Neural progenitor cell (in vitro differentiated cells): ENCODE measurements at regions not wholly inside any gene's neighbourhood (a gene's known extent, or its start where the extent isn't known, plus 50 kb on each side); places are given as distances from the start of the nearest gene placed in this dataset.

ENCODE experiments used
- DNase-seq: peaks from one replicate; pipeline ENCODE4 v3.0.0-alpha.2; 2016; ENCODE audit warnings: low spot score
- H2AFZ ChIP-seq: fragments of 200-600 bp; sonication (generic); replicated peaks from 2 replicates; pipeline ENCODE4 v1.6.1; 2016; ENCODE audit warnings: antibody characterized with exemption
- H3F3A ChIP-seq: fragments of 200-600 bp; sonication (generic); 2 replicates; pipeline ENCODE4 v1.6.1; 2016; ENCODE audit warnings: antibody characterized with exemption, low read depth
- H3K27ac ChIP-seq: fragments of 200-600 bp; sonication (generic); 2 replicates; pipeline ENCODE4 v1.5.1; 2016; ENCODE audit warnings: mild to moderate bottlenecking
- H3K27me3 ChIP-seq: fragments of 200-600 bp; sonication (generic); 2 replicates; pipeline ENCODE4 v1.6.1; 2016; ENCODE audit warnings: mild to moderate bottlenecking, moderate library complexity
- H3K36me3 ChIP-seq: fragments of 200-600 bp; sonication (generic); 2 replicates; pipeline ENCODE4 v1.5.1; 2016
- H3K4me1 ChIP-seq: fragments of 200-600 bp; sonication (generic); 2 replicates; pipeline ENCODE4 v1.6.1; 2016; ENCODE audit warnings: mixed run types
- H3K4me2 ChIP-seq: fragments of 200-600 bp; sonication (generic); 2 replicates; pipeline ENCODE4 v1.6.1; 2016
- H3K4me3 ChIP-seq: fragments of 200-600 bp; sonication (generic); 2 replicates; pipeline ENCODE4 v1.5.1; 2016
- H3K79me2 ChIP-seq: fragments of 200-600 bp; sonication (generic); 2 replicates; pipeline ENCODE4 v1.6.1; 2016; ENCODE audit warnings: low read depth
- H3K9ac ChIP-seq: fragments of 200-600 bp; sonication (generic); 2 replicates; pipeline ENCODE4 v1.6.1; 2016
- H3K9me3 ChIP-seq: fragments of 200-600 bp; sonication (generic); 2 replicates; pipeline ENCODE4 v1.5.1; 2016; ENCODE audit warnings: low read depth
- H4K20me1 ChIP-seq: fragments of 200-600 bp; sonication (generic); 2 replicates; pipeline ENCODE4 v1.6.1; 2016; ENCODE audit warnings: low read depth
- H3K27ac Mint-ChIP-seq: 3 replicates; pipeline ENCODE4 v1.8.0; 2021; ENCODE audit warnings: mixed read lengths
- H3K27me3 Mint-ChIP-seq: 2 replicates; pipeline ENCODE4 v1.8.0; 2022; ENCODE audit warnings: low read depth, mild to moderate bottlenecking, inconsistent platforms, moderate library complexity, mixed read lengths; ENCODE audit not compliant: insufficient read depth
- H3K36me3 Mint-ChIP-seq: 3 replicates; pipeline ENCODE4 v1.8.0; 2021; ENCODE audit warnings: mixed read lengths
- H3K4me1 Mint-ChIP-seq: 3 replicates; pipeline ENCODE4 v1.8.0; 2021; ENCODE audit warnings: mixed read lengths
- H3K4me3 Mint-ChIP-seq: 3 replicates; pipeline ENCODE4 v1.8.0; 2021; ENCODE audit warnings: mild to moderate bottlenecking, moderate library complexity, mixed read lengths
- H3K9me3 Mint-ChIP-seq: 3 replicates; pipeline ENCODE4 v1.8.0; 2020; ENCODE audit warnings: mixed read lengths
- EZH2 ChIP-seq: fragments of 200-600 bp; sonication (generic); IDR thresholded peaks from 2 replicates; pipeline ENCODE4 v1.6.1; 2017; ENCODE audit warnings: antibody characterized with exemption, mild to moderate bottlenecking, moderate library complexity
- EZH2phosphoT487 ChIP-seq: fragments of 200-600 bp; sonication (generic); IDR thresholded peaks from 2 replicates; pipeline ENCODE4 v1.6.1; 2017; ENCODE audit warnings: antibody characterized with exemption
- TF ChIP-seq, protein P1 (sequence below): fragments of 200-600 bp; sonication (generic); IDR thresholded peaks from 2 replicates; pipeline ENCODE4 v1.5.1; 2017; ENCODE audit warnings: antibody characterized with exemption, mild to moderate bottlenecking

DNA sequence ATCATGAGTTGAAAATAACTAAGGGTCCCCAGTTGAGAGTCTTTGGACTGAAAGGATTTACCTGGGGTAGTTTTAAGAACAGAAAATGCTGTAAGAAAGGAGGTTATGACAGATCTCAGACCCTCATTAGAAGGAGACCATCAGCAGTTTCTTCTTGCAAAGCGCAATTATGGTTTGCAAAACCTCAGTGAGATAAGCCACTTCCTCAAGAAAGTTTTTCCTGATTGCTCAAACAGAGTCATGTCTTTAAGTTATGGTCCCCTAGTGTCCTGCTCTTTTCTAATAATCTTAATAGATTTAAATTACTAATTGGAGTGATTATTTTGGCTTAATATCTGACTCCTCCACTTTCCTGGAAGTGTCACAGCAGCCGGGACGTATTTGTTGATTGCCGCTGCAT, 293.2 kb upstream of the KLF4 start:
- H3K4me1 ChIP-seq = no peaks in the 10 kb centered on the region
- H3K4me3 ChIP-seq = no peak overlapping the region
- H3K79me2 ChIP-seq = no peaks in the 10 kb centered on the region
- Mint-ChIP-seq H3K4me1 (no peaks in the 10 kb centered on the region), H3K9me3 (no peaks in the 10 kb centered on the region), H3K27me3 (peaks cover 4% of the 10 kb centered on the region), H3K27ac (no peak overlapping the region), H3K36me3 (no peaks in the 10 kb centered on the region), H3K4me3 (no peak overlapping the region)
- H3K9ac ChIP-seq = no peak overlapping the region
- TF ChIP-seq EZH2 (no peak), EZH2phosphoT487 (no peak)
- TF ChIP-seq, protein P1, sequence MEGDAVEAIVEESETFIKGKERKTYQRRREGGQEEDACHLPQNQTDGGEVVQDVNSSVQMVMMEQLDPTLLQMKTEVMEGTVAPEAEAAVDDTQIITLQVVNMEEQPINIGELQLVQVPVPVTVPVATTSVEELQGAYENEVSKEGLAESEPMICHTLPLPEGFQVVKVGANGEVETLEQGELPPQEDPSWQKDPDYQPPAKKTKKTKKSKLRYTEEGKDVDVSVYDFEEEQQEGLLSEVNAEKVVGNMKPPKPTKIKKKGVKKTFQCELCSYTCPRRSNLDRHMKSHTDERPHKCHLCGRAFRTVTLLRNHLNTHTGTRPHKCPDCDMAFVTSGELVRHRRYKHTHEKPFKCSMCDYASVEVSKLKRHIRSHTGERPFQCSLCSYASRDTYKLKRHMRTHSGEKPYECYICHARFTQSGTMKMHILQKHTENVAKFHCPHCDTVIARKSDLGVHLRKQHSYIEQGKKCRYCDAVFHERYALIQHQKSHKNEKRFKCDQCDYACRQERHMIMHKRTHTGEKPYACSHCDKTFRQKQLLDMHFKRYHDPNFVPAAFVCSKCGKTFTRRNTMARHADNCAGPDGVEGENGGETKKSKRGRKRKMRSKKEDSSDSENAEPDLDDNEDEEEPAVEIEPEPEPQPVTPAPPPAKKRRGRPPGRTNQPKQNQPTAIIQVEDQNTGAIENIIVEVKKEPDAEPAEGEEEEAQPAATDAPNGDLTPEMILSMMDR = no peak
- no peaks in the 10 kb centered on the region for H3K27me3 ChIP-seq
- no peak overlapping the region for H3K4me2 ChIP-seq
- H3K27ac ChIP-seq = no peak overlapping the region
- no peaks in the 10 kb centered on the region for H3K36me3 ChIP-seq
- DNase-seq = no peak
- no peaks in the 10 kb centered on the region for H3K9me3 ChIP-seq
- H4K20me1 ChIP-seq = no peaks in the 10 kb centered on the region
- no peaks in the 10 kb centered on the region for H3F3A ChIP-seq
- H2AFZ ChIP-seq = no peak overlapping the region

DNA sequence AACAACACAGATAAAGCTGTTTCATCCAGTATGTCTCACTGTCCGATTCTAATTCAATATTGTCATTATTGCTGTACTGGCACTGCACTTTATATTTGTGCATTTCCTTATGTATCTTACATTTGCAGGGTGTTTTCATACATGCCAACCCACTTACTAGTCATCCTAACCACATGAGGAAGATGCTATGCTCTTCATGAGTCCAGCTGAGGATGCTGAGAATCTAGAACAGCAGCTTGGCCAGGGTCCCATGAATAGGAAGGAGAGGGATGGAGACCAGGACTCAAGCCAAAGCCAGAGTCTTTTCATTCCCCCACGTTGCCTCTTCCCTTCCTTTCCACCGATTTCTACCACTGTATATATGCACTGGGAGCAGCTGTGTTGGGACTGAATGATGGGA, 292.8 kb upstream of the KLF4 start:
- TF ChIP-seq, protein P1 = no peak
- no peak for TF ChIP-seq EZH2
- TF ChIP-seq EZH2phosphoT487 = no peak
- no peaks in the 10 kb centered on the region for H3K4me1 Mint-ChIP-seq
- Histone ChIP-seq H3K27ac (no peak overlapping the region), H3K4me1 (no peaks in the 10 kb centered on the region), H3K4me2 (no peak overlapping the region), H3F3A (no peaks in the 10 kb centered on the region), H3K4me3 (no peak overlapping the region), H3K36me3 (no peaks in the 10 kb centered on the region), H4K20me1 (no peaks in the 10 kb centered on the region), H3K9me3 (no peaks in the 10 kb centered on the region), H3K27me3 (no peaks in the 10 kb centered on the region), H3K79me2 (no peaks in the 10 kb centered on the region), H2AFZ (no peak overlapping the region), H3K9ac (no peak overlapping the region)
- peaks cover 4% of the 10 kb centered on the region for H3K27me3 Mint-ChIP-seq
- no peak for DNase-seq
- H3K27ac Mint-ChIP-seq = no peak overlapping the region
- no peaks in the 10 kb centered on the region for H3K9me3 Mint-ChIP-seq
- no peak overlapping the region for H3K4me3 Mint-ChIP-seq
- H3K36me3 Mint-ChIP-seq = no peaks in the 10 kb centered on the region

DNA sequence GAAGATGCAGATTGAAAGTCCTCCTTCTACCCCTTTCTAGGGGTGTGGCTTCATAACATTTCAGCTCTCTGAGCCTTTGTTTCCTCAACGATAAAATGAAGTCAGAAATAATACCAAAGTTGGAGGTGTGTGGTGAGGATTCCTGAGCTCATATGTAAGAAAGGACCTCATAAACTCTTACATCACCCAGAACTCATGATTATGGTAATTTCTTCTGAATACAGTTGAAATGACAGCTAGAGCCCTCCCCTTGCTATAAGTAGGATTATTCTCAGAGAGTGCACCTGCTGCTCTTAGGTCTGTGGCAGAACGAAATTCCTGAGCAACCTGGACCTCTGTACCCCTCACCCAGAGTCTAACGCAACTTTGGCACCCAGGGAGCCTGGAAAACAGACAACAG, 291.4 kb upstream of the KLF4 start:
- Mint-ChIP-seq H3K36me3 (no peaks in the 10 kb centered on the region), H3K9me3 (no peaks in the 10 kb centered on the region), H3K4me3 (no peak overlapping the region), H3K27me3 (peaks cover 4% of the 10 kb centered on the region), H3K4me1 (no peaks in the 10 kb centered on the region), H3K27ac (no peak overlapping the region)
- Histone ChIP-seq H2AFZ (no peak overlapping the region), H4K20me1 (no peaks in the 10 kb centered on the region), H3K9ac (no peak overlapping the region), H3K4me3 (no peak overlapping the region), H3K27ac (no peak overlapping the region), H3K27me3 (no peaks in the 10 kb centered on the region), H3K4me1 (no peaks in the 10 kb centered on the region), H3K79me2 (no peaks in the 10 kb centered on the region), H3K36me3 (no peaks in the 10 kb centered on the region), H3K4me2 (no peak overlapping the region), H3F3A (no peaks in the 10 kb centered on the region), H3K9me3 (no peaks in the 10 kb centered on the region)
- no peak for TF ChIP-seq EZH2
- TF ChIP-seq, protein P1 = no peak
- no peak for DNase-seq

DNA sequence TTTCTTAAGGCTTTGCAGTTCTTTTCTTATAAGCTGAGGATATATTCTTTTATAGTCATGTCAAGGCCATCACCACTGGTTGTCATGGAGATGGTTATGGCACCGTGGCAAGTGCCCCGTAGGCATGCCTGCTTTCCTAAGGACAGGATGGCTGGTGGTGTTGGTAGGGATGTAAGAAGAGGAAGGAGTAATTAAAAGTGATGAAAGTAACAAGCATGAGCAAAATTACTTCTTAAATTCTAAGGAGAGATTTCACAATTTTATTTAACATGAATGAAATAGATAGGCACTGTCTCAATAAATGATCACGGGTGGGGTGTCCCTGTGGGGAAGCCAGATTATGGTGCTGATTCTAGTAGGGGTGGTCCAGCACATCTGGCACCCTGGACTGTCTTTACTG, 290.2 kb upstream of the KLF4 start:
- H3K4me1 ChIP-seq = no peaks in the 10 kb centered on the region
- TF ChIP-seq EZH2phosphoT487 = no peak
- DNase-seq = no peak
- no peak overlapping the region for H3K27ac Mint-ChIP-seq
- H3K27me3 ChIP-seq = no peaks in the 10 kb centered on the region
- no peak overlapping the region for H3K4me3 ChIP-seq
- peaks cover 4% of the 10 kb centered on the region for H3K27me3 Mint-ChIP-seq
- no peaks in the 10 kb centered on the region for H3K36me3 ChIP-seq
- no peak overlapping the region for H2AFZ ChIP-seq
- no peaks in the 10 kb centered on the region for H3F3A ChIP-seq
- H3K9ac ChIP-seq = no peak overlapping the region
- H3K9me3 ChIP-seq = no peaks in the 10 kb centered on the region
- no peaks in the 10 kb centered on the region for H3K36me3 Mint-ChIP-seq
- no peak overlapping the region for H3K4me3 Mint-ChIP-seq
- no peaks in the 10 kb centered on the region for H3K9me3 Mint-ChIP-seq
- no peak overlapping the region for H3K4me2 ChIP-seq
- no peaks in the 10 kb centered on the region for H4K20me1 ChIP-seq
- H3K4me1 Mint-ChIP-seq = no peaks in the 10 kb centered on the region
- H3K79me2 ChIP-seq = no peaks in the 10 kb centered on the region
- no peak overlapping the region for H3K27ac ChIP-seq
